GM12878 (cell line): ENCODE measurements at regions not wholly inside any gene's neighbourhood (a gene's known extent, or its start where the extent isn't known, plus 50 kb on each side); places are given as distances from the start of the nearest gene placed in this dataset.

Experiments used
- ATAC-seq: fragments of 200-7000 bp; cut with Tn5 transposase; 3 replicates; pipeline ENCODE4 v1.9.1; 2020; ENCODE audit warnings: mild to moderate bottlenecking, moderate library complexity
- BruUV-seq: library from RNA; stranded (reverse); fragments of 400-500 nt; replicated peaks from 2 replicates; lab custom pipeline; 2021; lab: Mats Ljungman, UMichigan
- CTCF ChIA-PET: fragments of 300-600 bp; sonication (Branson Sonifier 250); formaldehyde crosslinking; extraction: SDS; loops from one replicate; lab custom pipeline; 2021; ENCODE audit warnings: inconsistent platforms; lab: Yijun Ruan, JAX
- POLR2A ChIA-PET: fragments of 350-600 bp; formaldehyde crosslinking; extraction: SDS; loops from one replicate; lab custom pipeline; 2021; ENCODE audit warnings: inconsistent platforms; lab: Charles Lee
- RAD21 ChIA-PET: fragments of 300-600 bp; sonication (Branson Sonifier 250); formaldehyde crosslinking; loops from one replicate; lab custom pipeline; 2023; ENCODE audit warnings: antibody characterized with exemption; ENCODE audit not compliant: unreplicated experiment; lab: Charles Lee
- SMC1A ChIA-PET: fragments of 300-600 bp; sonication (Branson Sonifier 250); formaldehyde crosslinking; loops from one replicate; lab custom pipeline; 2023; ENCODE audit not compliant: unreplicated experiment, uncharacterized antibody; lab: Charles Lee
- DNase-seq: peaks from one replicate; pipeline ENCODE4 v3.0.0-alpha.2; 2011; ENCODE audit warnings: low read depth, low spot score
- FAIRE-seq: peaks from 3 replicates; lab custom pipeline; 2011; peaks lifted over from hg19 to GRCh38; lab: Jason Lieb, UNC
- H2AFZ ChIP-seq: 2 replicates; pipeline ENCODE4 v1.6.0; 2011; ENCODE audit warnings: low read depth, low read length, control low read depth; ENCODE audit not compliant: control insufficient read depth
- H3K27ac ChIP-seq: 2 replicates; pipeline ENCODE4 v1.5.1; 2011; ENCODE audit warnings: control low read depth; ENCODE audit not compliant: control insufficient read depth, insufficient read depth
- H3K27me3 ChIP-seq, 2 experiments: replicated peaks in 1 of 2; 2 replicates each; pipeline versions ENCODE4 v1.6.0 to v1.6.1; 2011; ENCODE audit warnings: low read length in 1 of 2; ENCODE audit not compliant: control insufficient read depth in 2 of 2, insufficient read depth in 2 of 2
- H3K36me3 ChIP-seq, 2 experiments: 2 replicates each; pipeline ENCODE4 v1.5.1; 2011; ENCODE audit warnings: low read length in 1 of 2; ENCODE audit not compliant: control insufficient read depth in 2 of 2, insufficient read depth in 2 of 2
- H3K4me1 ChIP-seq: 2 replicates; pipeline ENCODE4 v1.6.1; 2011; ENCODE audit warnings: mild to moderate bottlenecking, low read length, moderate library complexity, mixed read lengths; ENCODE audit not compliant: control insufficient read depth, insufficient read depth
- H3K4me2 ChIP-seq: 2 replicates; pipeline ENCODE4 v1.6.0; 2011; ENCODE audit warnings: control low read depth; ENCODE audit not compliant: control insufficient read depth, insufficient read depth
- H3K4me3 ChIP-seq: fragments of 200-600 bp; sonication (generic); 2 replicates; pipeline ENCODE4 v1.5.1; 2016
- H3K79me2 ChIP-seq: 2 replicates; pipeline ENCODE4 v1.6.0; 2011; ENCODE audit warnings: low read length; ENCODE audit not compliant: control insufficient read depth, insufficient read depth
- H3K9ac ChIP-seq: 2 replicates; pipeline ENCODE4 v1.8.0; 2011; ENCODE audit warnings: low read length, control low read depth, mixed read lengths; ENCODE audit not compliant: control insufficient read depth, insufficient read depth
- H3K9me3 ChIP-seq: replicated peaks from 3 replicates; pipeline ENCODE4 v1.5.1; 2011; ENCODE audit warnings: mild to moderate bottlenecking, low read length; ENCODE audit not compliant: control insufficient read depth, insufficient read depth
- H4K20me1 ChIP-seq: 2 replicates; pipeline ENCODE4 v1.6.0; 2011; ENCODE audit not compliant: control insufficient read depth, insufficient read depth
- CBFB ChIP-seq: IDR thresholded peaks from 2 replicates; pipeline ENCODE4 v1.6.1; 2016; ENCODE audit warnings: antibody characterized with exemption, low read depth
- CBX5 ChIP-seq: sonication (generic); IDR thresholded peaks from 2 replicates; pipeline ENCODE4 v1.6.1; 2016; ENCODE audit warnings: low read depth, moderate library complexity, mild to moderate bottlenecking, inconsistent platforms
- CREB1 ChIP-seq: IDR thresholded peaks from 2 replicates; pipeline ENCODE4 v1.6.1; 2012; ENCODE audit warnings: low read depth, mild to moderate bottlenecking, inconsistent platforms
- ELK1 ChIP-seq: IDR thresholded peaks from 2 replicates; pipeline ENCODE4 v1.6.1; 2012; ENCODE audit warnings: low read depth, low read length, improper control_type of control experiment
- IKZF1 ChIP-seq: fragments of 450-650 bp; conservative IDR thresholded peaks from 2 replicates; pipeline ENCODE4 v1.6.1; 2017; ENCODE audit warnings: antibody characterized with exemption, mild to moderate bottlenecking
- IRF5 ChIP-seq: fragments of 450-650 bp; IDR thresholded peaks from 2 replicates; pipeline ENCODE4 v1.6.1; 2017; ENCODE audit warnings: borderline replicate concordance
- MYB ChIP-seq: fragments of 150-350 bp; IDR thresholded peaks from 2 replicates; pipeline ENCODE4 v1.6.1; 2014; ENCODE audit warnings: mild to moderate bottlenecking, low read depth, low read length, borderline replicate concordance
- PKNOX1 ChIP-seq: fragments of 450-650 bp; IDR thresholded peaks from 2 replicates; pipeline ENCODE4 v1.6.1; 2016; ENCODE audit warnings: mild to moderate bottlenecking
- RCOR1 ChIP-seq: conservative IDR thresholded peaks from 2 replicates; pipeline ENCODE4 v1.6.1; 2012; ENCODE audit warnings: low read depth, low read length, improper control_type of control experiment
- SMAD1 ChIP-seq: fragments of 450-650 bp; IDR thresholded peaks from 2 replicates; pipeline ENCODE4 v1.6.1; 2018; ENCODE audit warnings: mild to moderate bottlenecking, low read depth; ENCODE audit not compliant: partially characterized antibody
- SMARCA5 ChIP-seq: fragments of 450-650 bp; IDR thresholded peaks from 2 replicates; pipeline ENCODE4 v1.6.1; 2017; ENCODE audit warnings: mild to moderate bottlenecking
- SP1 ChIP-seq: IDR thresholded peaks from one replicate; pipeline ENCODE4 v1.6.1; 2011; ENCODE audit warnings: low read depth, low read length
- TBL1XR1 ChIP-seq: IDR thresholded peaks from 2 replicates; pipeline ENCODE4 v1.6.1; 2012; ENCODE audit warnings: low read depth, low read length, improper control_type of control experiment
- ZBED1 ChIP-seq: IDR thresholded peaks from 2 replicates; pipeline ENCODE4 v1.6.1; 2016; ENCODE audit warnings: borderline replicate concordance
- ZZZ3 ChIP-seq: IDR thresholded peaks from 2 replicates; pipeline ENCODE4 v1.6.1; 2011; ENCODE audit warnings: low read depth; ENCODE audit not compliant: control insufficient read depth, insufficient read length
- WGBS: methylation state at CpG from one replicate; pipeline ENCODE4 v1.1.6; 2016; ENCODE audit warnings: low lambda C conversion rate; ENCODE audit not compliant: insufficient replicate concordance, insufficient coverage; ENCODE audit errors: missing lambda C conversion rate; 5-methylcytosine and 5-hydroxymethylcytosine counted together
- in situ Hi-C: fragments of 300-500 bp; cut with MboI; formaldehyde crosslinking; loops from 9 replicates; pipeline ENCODE4 v1.14.3; 2018; ENCODE audit warnings: mixed read lengths
- intact Hi-C: fragments of 100-400 bp; cut with micrococcal nuclease; formaldehyde crosslinking; loops from one replicate; pipeline ENCODE4 v1.14.2; 2022; ENCODE audit not compliant: unreplicated experiment

- FAIRE-seq (no peak), ATAC-seq (no peak), DNase-seq (no peak)
- intact Hi-C loops = no loop called here
- ChIA-PET CTCF (no interaction called here), POLR2A (no interaction called here), RAD21 (no interaction called here), SMC1A (interaction anchor here (0.7 kb wide), 1 partner anchor 39 kb away, joined by 3 read pairs; no protein-coding TSS in a partner anchor)
- Histone ChIP-seq H3K9ac (no peak overlapping the region), H3K36me3 (no peaks in the 10 kb centered on the region), H4K20me1 (no peaks in the 10 kb centered on the region), H3K27me3 (no peaks in the 10 kb centered on the region), H3K9me3 (no peaks in the 10 kb centered on the region), H3K79me2 (no peaks in the 10 kb centered on the region), H2AFZ (no peak overlapping the region), H3K4me1 (no peaks in the 10 kb centered on the region), H3K4me2 (no peak overlapping the region), H3K4me3 (no peak overlapping the region), H3K27ac (no peak overlapping the region)
- no TSS peak for BruUV-seq
- in situ Hi-C loops = no loop called here
- WGBS = 24% methylated on average over 2 of the region's 2 CpGs
- TF ChIP-seq PKNOX1 (no peak), CBX5 (no peak), ELK1 (no peak), SMARCA5 (no peak), ZZZ3 (no peak), ZBED1 (no peak), MYB (no peak), TBL1XR1 (no peak), SMAD1 (no peak), CREB1 (no peak), CBFB (no peak), SP1 (no peak), IKZF1 (no peak), RCOR1 (no peak), IRF5 (no peak)
These were observed 825.9 kb downstream of the PLA2G4A start for GRCh38 chr1:187654635-187655034.
